ENCODE measurements at regions not wholly inside any gene's neighbourhood (a gene's known extent, or its start where the extent isn't known, plus 50 kb on each side); places are given as distances from the start of the nearest gene placed in this dataset.

DNA sequence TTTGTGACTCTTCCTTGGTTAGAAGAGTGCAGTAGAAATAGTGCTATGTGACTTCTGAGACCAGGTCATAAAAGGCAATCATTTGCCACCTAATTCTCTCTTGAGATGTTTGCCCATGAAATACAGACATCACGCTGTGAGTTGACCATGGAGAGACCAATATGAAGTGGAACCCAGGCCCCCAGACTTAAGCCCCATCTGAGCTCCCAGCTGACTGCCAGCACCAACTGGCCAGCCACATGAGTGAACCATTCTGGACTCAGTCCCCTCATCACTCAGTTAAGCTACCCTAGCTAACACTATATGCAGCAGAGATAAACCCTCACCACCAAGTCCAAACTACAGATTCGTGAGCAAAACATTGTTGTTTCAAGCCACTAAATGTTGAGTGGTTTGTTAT lies 60.7 kb upstream of the NIPBL start:
- TF ChIP-seq CTCF (IDR thresholded peaks at IDR 0.05) (no peak), POLR2AphosphoS5 (IDR thresholded peaks at IDR 0.05) (no peak)

All from upper lobe of left lung (tissue), 4 donors.